ENCODE measurements at regions not wholly inside any gene's neighbourhood (a gene's known extent, or its start where the extent isn't known, plus 50 kb on each side); places are given as distances from the start of the nearest gene placed in this dataset.
"Not testable (repeated sequence)": the region's sequence is repeated elsewhere in the genome, so short reads cannot be mapped to it uniquely, and the experiment has no call there.

GRCh38 chr13:110993788-110994187, 78.9 kb upstream of the ANKRD10 start:
- Mint-ChIP-seq H3K27me3 (peaks cover 27% of the 10 kb centered on the region), H3K36me3 (no peaks in the 10 kb centered on the region), H3K27ac (no peak overlapping the region), H3K4me3 (no peak overlapping the region), H3K4me1 (ENCODE audit: low read depth) (no peaks in the 10 kb centered on the region), H3K9me3 (no peaks in the 10 kb centered on the region)
- ChIA-PET CTCF (no interaction called here), POLR2A (no interaction called here)
- intact Hi-C loops (cut with micrococcal nuclease), result no loop called here
- no peak for DNase-seq

- Mint-ChIP-seq H3K27me3 (peaks cover 27% of the 10 kb centered on the region), H3K36me3 (no peaks in the 10 kb centered on the region), H3K9me3 (no peaks in the 10 kb centered on the region), H3K27ac (no peak overlapping the region), H3K4me3 (no peak overlapping the region), H3K4me1 (ENCODE audit: low read depth) (no peaks in the 10 kb centered on the region)
- ChIA-PET POLR2A (no interaction called here), CTCF (no interaction called here)
- no peak for DNase-seq
- intact Hi-C loops (cut with micrococcal nuclease), result no loop called here
Observed at GRCh38 chr13:110991991-110992508, 77.2 kb upstream of the ANKRD10 start.

GRCh38 chr13:110989331-110989730, 74.5 kb upstream of the ANKRD10 start:
- Mint-ChIP-seq H3K4me1 (ENCODE audit: low read depth) (no peaks in the 10 kb centered on the region), H3K36me3 (no peaks in the 10 kb centered on the region), H3K27me3 (peaks cover 14% of the 10 kb centered on the region), H3K9me3 (no peaks in the 10 kb centered on the region), H3K4me3 (no peak overlapping the region), H3K27ac (no peak overlapping the region)
- intact Hi-C loops (cut with micrococcal nuclease), result no loop called here
- POLR2A ChIA-PET, result no interaction called here
- CTCF ChIA-PET, result no interaction called here
- no peak for DNase-seq

- Mint-ChIP-seq H3K4me1 (ENCODE audit: low read depth) (no peaks in the 10 kb centered on the region), H3K27ac (no peak overlapping the region), H3K4me3 (no peak overlapping the region), H3K9me3 (no peaks in the 10 kb centered on the region), H3K27me3 (peaks cover 26% of the 10 kb centered on the region), H3K36me3 (no peaks in the 10 kb centered on the region)
- ChIA-PET CTCF (interaction anchor here (1.5 kb wide), 1 partner anchor 28 kb away, joined by 3 read pairs; no protein-coding TSS in a partner anchor), POLR2A (no interaction called here)
- no peak for DNase-seq
- intact Hi-C loops (cut with micrococcal nuclease), result no loop called here
Observed at GRCh38 chr13:110985541-110985940, 70.7 kb upstream of the ANKRD10 start.

- ChIA-PET CTCF (no interaction called here), POLR2A (no interaction called here)
- no peak overlapping the region for H3K4me3 Mint-ChIP-seq
- no peak for DNase-seq
- no peaks in the 10 kb centered on the region for H3K4me1 Mint-ChIP-seq (ENCODE audit: low read depth)
- intact Hi-C loops (cut with micrococcal nuclease), result no loop called here
- peaks cover 26% of the 10 kb centered on the region for H3K27me3 Mint-ChIP-seq
- no peaks in the 10 kb centered on the region for H3K36me3 Mint-ChIP-seq
- no peaks in the 10 kb centered on the region for H3K9me3 Mint-ChIP-seq
- H3K27ac Mint-ChIP-seq, result no peak overlapping the region
Observed at GRCh38 chr13:110984798-110985197, 69.9 kb upstream of the ANKRD10 start.

DNA sequence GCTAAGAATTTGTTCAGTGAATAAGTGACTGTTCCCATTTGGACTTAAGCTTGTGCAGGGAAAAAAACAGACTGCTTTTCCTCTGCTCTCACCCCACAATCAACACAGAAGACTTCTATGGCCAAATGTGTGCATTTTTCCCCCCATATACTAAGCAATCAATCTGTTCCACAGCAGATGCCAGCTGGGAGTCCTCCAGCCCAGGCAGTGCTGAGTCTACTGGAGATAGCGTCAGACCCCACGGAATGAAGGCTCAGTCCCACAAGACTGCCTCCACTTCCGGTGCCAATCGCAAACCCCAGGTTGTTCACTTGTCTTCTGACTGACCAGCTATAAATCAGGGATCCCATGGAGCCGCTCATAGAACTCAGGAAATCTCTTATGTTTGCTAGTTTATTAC, 69.5 kb upstream of the ANKRD10 start:
- H3K27ac Mint-ChIP-seq, result no peak overlapping the region
- CTCF ChIA-PET, result no interaction called here

GRCh38 chr13:110983241-110983640, 68.4 kb upstream of the ANKRD10 start:
- peaks cover 28% of the 10 kb centered on the region for H3K27me3 Mint-ChIP-seq

More for the DNA sequence above, 69.5 kb upstream of the ANKRD10 start:
- no peaks in the 10 kb centered on the region for H3K9me3 Mint-ChIP-seq
- peaks cover 24% of the 10 kb centered on the region for H3K27me3 Mint-ChIP-seq
- POLR2A ChIA-PET, result no interaction called here
- H3K4me1 Mint-ChIP-seq (ENCODE audit: low read depth), result no peaks in the 10 kb centered on the region
- DNase-seq, result no peak
- H3K36me3 Mint-ChIP-seq, result no peaks in the 10 kb centered on the region
- no peak overlapping the region for H3K4me3 Mint-ChIP-seq
- intact Hi-C loops (cut with micrococcal nuclease), result no loop called here

GRCh38 chr13:110981379-110981778, 66.5 kb upstream of the ANKRD10 start:
- intact Hi-C loops (cut with micrococcal nuclease), result no loop called here
- H3K4me1 Mint-ChIP-seq (ENCODE audit: low read depth), result peaks cover 3% of the 10 kb centered on the region
- H3K9me3 Mint-ChIP-seq, result peaks cover 2% of the 10 kb centered on the region
- no peaks in the 10 kb centered on the region for H3K36me3 Mint-ChIP-seq
- no peak overlapping the region for H3K4me3 Mint-ChIP-seq
- ChIA-PET POLR2A (no interaction called here), CTCF (no interaction called here)
- no peak overlapping the region for H3K27ac Mint-ChIP-seq
- peaks cover 33% of the 10 kb centered on the region for H3K27me3 Mint-ChIP-seq
- DNase-seq, result no peak

More at GRCh38 chr13:110983241-110983640, 68.4 kb upstream of the ANKRD10 start:
- Mint-ChIP-seq H3K4me3 (no peak overlapping the region), H3K27ac (no peak overlapping the region), H3K4me1 (ENCODE audit: low read depth) (no peaks in the 10 kb centered on the region), H3K9me3 (peaks cover 2% of the 10 kb centered on the region), H3K36me3 (no peaks in the 10 kb centered on the region)
- CTCF ChIA-PET, result no interaction called here
- POLR2A ChIA-PET, result no interaction called here
- DNase-seq, result no peak
- intact Hi-C loops (cut with micrococcal nuclease), result no loop called here

DNA sequence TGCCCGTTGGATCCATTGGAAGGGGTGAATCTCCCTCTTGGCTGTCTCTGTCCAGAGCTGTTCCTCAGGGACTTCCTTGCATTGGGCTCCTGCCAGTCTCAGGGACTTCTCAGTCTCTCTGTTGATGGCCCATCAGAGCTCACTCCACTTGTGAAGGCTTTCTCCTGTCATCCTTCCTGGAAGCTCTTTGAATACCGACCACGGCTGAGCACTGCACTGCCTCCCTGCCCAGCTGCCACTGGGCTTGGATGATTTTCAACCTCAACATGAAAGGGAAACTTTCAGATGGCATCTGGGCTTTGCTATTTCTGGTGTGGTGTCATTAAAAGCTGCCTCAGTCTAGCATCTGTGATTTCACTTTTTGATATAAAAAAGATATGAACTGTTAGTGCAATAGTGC, 66.1 kb upstream of the ANKRD10 start:
- Mint-ChIP-seq H3K36me3 (no peaks in the 10 kb centered on the region), H3K27me3 (peaks cover 36% of the 10 kb centered on the region), H3K4me1 (ENCODE audit: low read depth) (peaks cover 3% of the 10 kb centered on the region), H3K4me3 (no peak overlapping the region), H3K9me3 (peaks cover 2% of the 10 kb centered on the region), H3K27ac (no peak overlapping the region)
- intact Hi-C loops (cut with micrococcal nuclease), result no loop called here
- DNase-seq, result no peak
- ChIA-PET CTCF (no interaction called here), POLR2A (no interaction called here)

- not testable (repeated sequence) for H3K9me3 Mint-ChIP-seq
Observed at GRCh38 chr13:110979149-110979548, 64.3 kb upstream of the ANKRD10 start.

DNA sequence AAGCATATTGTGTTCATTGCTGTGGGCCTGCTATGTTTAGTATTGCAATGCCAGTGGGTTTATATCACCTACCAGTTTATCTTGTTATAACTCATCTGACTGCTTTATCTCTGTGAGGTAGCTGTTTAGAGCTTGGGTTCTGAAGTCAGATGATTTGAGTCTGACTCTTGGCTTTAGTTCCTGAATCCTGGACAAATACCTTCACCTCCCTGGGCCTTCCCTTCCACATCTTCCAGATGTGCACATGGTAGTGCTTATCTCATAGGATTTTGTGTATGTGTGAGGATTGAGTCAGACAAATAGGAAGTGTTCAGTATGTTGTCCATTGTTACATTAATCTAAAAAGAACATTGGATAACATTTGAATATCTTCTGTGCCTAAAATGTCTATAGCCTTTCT, 63.5 kb upstream of the ANKRD10 start:
- Mint-ChIP-seq H3K36me3 (no peaks in the 10 kb centered on the region), H3K4me3 (no peak overlapping the region), H3K4me1 (ENCODE audit: low read depth) (peaks cover 6% of the 10 kb centered on the region), H3K27ac (no peak overlapping the region), H3K9me3 (peaks cover 6% of the 10 kb centered on the region), H3K27me3 (peaks cover 35% of the 10 kb centered on the region)
- DNase-seq, result no peak
- ChIA-PET CTCF (interaction anchor here (1.0 kb wide), 1 partner anchor 89 kb away, joined by 3 read pairs; no protein-coding TSS in a partner anchor), POLR2A (no interaction called here)
- intact Hi-C loops (cut with micrococcal nuclease), result no loop called here

More at GRCh38 chr13:110979149-110979548, 64.3 kb upstream of the ANKRD10 start:
- DNase-seq; POLR2A ChIA-PET; H3K36me3 Mint-ChIP-seq; CTCF ChIA-PET; H3K4me3 Mint-ChIP-seq; intact Hi-C loops (cut with micrococcal nuclease); H3K4me1 Mint-ChIP-seq (ENCODE audit: low read depth); H3K27ac Mint-ChIP-seq: not testable (repeated sequence)
- peaks cover 38% of the 10 kb centered on the region for H3K27me3 Mint-ChIP-seq

GRCh38 chr13:110976785-110977184, 61.9 kb upstream of the ANKRD10 start:
- H3K9me3 Mint-ChIP-seq, result peaks cover 12% of the 10 kb centered on the region
- intact Hi-C loops (cut with micrococcal nuclease), result no loop called here
- CTCF ChIA-PET, result interaction anchor here (1.2 kb wide), 1 partner anchor 91 kb away, joined by 4 read pairs; no protein-coding TSS in a partner anchor
- peaks cover 39% of the 10 kb centered on the region for H3K27me3 Mint-ChIP-seq
- no peak for DNase-seq
- H3K4me1 Mint-ChIP-seq (ENCODE audit: low read depth), result peaks cover 14% of the 10 kb centered on the region
- H3K36me3 Mint-ChIP-seq, result peaks cover 3% of the 10 kb centered on the region
- H3K27ac Mint-ChIP-seq, result no peak overlapping the region
- H3K4me3 Mint-ChIP-seq, result no peak overlapping the region
- POLR2A ChIA-PET, result no interaction called here

- Mint-ChIP-seq H3K27ac (no peak overlapping the region), H3K4me3 (no peak overlapping the region), H3K27me3 (peaks cover 32% of the 10 kb centered on the region), H3K9me3 (peaks cover 10% of the 10 kb centered on the region), H3K4me1 (ENCODE audit: low read depth) (peaks cover 14% of the 10 kb centered on the region), H3K36me3 (peaks cover 3% of the 10 kb centered on the region)
- ChIA-PET POLR2A (no interaction called here), CTCF (no interaction called here)
- intact Hi-C loops (cut with micrococcal nuclease), result no loop called here
- DNase-seq, result no peak
Observed at GRCh38 chr13:110973007-110973700, 58.3 kb upstream of the ANKRD10 start.

All from activated CD4-positive, alpha-beta memory T cell treated with anti-CD3 and anti-CD28 coated beads for 36 hours (primary cell).